NCI-H2029 (cell line): ENCODE measurements at regions not wholly inside any gene's neighbourhood (a gene's known extent, or its start where the extent isn't known, plus 50 kb on each side); places are given as distances from the start of the nearest gene placed in this dataset.
"Not testable (repeated sequence)": the region's sequence is repeated elsewhere in the genome, so short reads cannot be mapped to it uniquely, and the experiment has no call there.

ENCODE experiments used
- DNase-seq: peaks from one replicate; lab custom pipeline; 2025; lab: John Stamatoyannopoulos, UW

DNA sequence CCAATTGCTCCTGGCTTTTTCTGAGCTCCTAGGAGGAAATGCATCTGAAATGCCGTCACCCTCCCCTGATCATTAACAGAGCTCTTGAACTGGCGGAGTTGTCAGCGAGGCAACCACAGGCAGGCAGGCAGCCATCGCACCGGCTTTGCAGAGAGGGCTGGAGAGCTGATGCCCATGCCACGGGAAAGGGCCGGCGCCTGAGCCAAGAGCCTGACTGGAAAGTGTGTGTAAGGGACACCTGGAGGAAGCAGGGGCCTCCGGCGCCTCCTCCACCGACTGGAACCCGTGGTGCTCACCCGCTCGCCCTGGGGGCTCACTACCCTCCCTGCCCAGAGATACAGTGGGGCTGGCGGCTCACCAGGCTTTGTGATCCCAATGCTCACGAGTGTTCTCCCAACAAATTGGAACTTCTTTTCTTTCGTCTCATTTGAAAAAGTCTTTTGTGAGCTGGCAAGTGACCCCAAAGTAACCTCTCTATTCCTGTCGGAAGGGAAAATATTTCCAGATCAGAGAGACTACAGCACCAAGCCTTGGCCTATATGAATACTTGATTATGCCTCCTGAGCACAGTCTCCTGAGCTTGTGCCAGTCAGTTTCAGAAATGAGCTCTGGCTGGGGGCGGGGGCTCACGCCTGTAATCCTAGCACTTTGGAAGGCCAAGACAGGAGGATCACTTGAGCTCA lies 97.7 kb upstream of the SLC25A33 start:
- peak; percentile 78 for DNase-seq

DNA sequence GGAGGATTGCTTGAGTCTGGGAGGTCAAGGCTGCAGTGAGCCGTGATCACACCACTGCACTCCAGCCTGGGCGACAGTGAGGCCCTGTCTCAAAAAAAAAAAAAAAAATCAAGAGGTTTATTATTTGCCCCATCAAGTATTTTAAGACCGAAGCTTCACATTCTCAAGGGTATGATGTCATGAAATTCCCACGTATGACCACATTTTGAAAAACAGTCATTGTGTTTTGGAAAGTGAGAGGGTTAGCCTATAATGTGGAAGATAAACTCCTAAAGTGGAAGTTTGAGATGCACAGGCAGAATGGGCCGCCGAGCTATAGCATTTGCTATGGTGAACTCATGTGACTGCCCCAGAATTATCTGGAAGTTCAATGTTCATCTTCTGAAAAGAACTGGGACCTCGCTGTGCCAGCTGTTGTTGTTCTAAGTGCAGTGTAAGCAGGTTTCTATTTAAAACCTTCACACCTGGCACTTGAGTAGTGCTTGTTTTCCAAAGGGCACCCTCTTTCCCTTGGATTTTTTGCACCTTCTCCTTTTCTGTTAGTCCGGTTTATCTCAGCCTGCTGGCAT lies 96.9 kb upstream of the SLC25A33 start:
- DNase-seq: peak; percentile 33

- DNase-seq: no peak
Measured at GRCh38 chr1:9442986-9443385, 96.3 kb upstream of the SLC25A33 start.

- no peak for DNase-seq
Measured at GRCh38 chr1:9443913-9444445, 95.3 kb upstream of the SLC25A33 start.

DNA sequence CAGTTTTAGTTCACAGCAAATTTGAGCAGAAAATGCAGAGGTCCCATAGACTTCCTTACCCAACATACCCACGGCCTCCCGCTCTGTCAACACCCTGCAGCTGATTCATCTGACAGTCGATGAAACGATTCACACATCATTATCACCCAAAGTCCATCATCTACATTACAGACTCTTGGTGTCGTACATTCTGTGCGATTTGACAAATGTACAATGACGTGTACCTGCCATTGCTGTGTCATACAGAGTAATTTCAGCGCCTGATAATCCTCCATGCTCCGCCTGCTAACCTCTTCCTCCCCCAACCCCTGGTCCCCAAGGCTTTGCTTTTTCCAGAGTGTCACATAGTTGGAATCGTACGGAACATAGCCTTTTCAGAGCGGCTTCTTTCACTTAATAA lies 94.7 kb upstream of the SLC25A33 start:
- DNase-seq: no peak

DNA sequence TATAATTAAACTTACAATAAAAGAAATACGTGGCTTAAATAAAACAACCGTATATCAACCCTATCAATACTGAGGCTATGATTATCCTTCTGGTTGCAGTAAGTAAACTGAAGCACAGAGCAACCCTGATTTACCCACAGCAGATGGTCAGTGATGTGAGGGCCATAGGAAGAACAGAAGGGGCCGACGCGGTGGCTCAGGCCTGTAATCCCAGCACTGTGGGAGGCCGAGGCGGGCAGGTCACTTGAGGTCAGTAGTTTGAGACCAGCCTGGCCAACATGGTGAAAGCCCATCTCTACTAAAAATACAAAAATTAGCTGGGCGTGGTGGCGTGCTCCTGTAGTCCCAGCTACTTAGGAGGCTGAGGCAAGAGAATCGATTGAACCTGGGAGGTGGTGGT lies 94.2 kb upstream of the SLC25A33 start:
- DNase-seq: not testable (repeated sequence)

DNA sequence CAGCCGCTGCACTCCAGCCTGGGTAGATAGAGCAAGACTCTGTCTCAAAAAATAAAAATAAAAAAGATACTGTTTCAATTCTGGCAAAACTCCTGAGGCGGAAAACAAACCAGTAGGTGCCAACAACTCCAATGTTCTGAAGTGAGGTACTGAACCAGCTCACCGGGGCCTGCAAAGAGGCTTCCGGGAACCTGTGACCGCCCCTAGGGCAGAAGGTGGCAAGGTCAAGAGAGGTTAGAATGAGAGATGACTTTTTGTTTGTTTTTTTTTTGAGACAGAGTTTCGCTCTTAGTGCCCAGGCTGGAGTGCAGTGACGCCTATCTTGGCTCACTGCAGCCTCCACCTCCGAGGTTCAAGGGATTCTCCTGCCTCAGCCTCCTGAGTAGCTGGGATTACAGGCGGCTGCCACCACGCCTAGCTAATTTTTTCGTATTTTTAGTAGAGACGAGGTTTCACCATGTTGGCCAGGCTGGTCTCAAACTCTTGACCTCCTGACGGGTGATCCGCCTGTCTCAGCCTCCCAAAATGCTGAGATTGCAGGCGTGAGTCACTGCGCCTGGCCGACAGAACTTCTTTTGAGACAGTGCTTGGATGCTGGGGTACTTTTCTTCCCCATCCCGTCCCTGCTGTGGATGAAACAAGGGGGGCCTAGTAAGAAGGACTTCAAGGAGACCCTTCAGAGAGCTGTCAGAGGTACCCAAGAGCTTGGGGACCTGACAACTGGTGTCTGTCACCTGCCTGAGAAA lies 91.9 kb upstream of the SLC25A33 start:
- DNase-seq: no peak

DNA sequence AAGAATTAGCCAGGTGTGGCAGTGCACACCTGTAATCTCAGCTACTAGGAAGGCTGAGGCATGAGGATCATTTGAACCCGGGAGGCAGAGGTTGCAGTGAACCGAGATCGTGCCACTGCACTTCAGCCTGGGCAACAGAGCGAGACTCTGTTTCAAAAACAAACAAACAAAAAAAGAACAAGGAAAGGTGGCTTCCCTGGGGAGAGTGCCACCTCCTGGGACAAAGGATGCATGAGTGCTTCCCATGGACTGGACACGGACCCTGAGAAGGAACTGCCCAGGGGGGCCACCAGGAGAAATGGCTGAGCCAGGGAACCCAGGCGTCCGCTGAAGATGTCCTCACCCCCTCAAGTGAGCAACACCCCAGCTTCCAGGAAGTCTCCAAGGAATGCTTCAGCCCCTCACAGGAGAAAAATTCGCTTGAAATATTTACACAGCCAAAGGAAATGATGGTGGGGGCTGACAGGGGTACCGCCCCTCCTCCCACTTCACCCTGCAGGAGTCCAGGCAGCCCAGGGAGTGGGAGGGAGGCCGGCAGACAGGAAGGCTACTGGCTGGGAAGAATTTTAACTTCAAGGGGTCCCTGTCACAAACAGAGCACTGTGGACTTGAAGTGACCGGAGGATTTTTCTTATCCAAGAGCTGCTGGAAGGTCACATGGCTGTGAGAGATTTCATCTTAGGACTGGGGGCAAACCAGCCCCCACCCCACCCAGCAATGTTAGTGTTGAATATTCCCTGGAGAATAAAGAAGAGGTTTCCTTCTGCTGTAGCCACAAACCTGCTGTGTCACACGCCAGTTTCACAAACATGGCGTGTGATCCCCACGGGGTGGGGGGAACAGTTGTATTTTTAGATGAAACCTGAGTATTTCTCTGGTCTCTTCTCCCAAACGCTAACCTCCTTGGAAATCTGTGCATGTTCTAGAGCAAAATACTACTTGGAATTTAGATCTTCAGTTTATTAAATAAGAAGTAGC lies 90.8 kb upstream of the SLC25A33 start:
- DNase-seq: no peak

DNA sequence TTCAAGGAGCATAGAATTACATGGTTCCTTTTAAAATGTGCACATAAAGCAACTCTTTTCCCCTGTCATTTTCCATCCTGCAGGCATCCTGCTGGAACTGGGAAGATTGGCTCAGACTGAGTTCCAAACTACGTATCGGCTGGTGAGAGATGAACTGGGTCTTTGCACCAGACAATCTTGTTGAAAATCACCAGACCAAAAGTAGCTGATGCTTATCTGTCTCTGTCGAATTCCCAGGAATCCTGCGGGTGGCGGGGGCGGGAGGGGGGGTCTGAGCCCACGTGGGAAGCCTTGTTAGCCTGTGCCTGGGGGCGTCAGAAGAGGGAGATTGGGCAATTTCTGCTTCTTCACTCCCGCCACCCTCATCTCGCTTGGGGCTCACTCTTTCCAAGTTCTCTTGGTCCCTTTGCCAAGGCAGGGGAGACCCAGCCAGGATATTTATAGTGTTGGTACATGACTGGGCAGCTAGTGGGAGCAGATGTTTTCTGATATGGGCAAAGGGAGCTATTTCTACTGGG lies 90.1 kb upstream of the SLC25A33 start:
- no peak for DNase-seq

- no peak for DNase-seq
Measured at GRCh38 chr1:9449976-9450696, 89.1 kb upstream of the SLC25A33 start.

DNA sequence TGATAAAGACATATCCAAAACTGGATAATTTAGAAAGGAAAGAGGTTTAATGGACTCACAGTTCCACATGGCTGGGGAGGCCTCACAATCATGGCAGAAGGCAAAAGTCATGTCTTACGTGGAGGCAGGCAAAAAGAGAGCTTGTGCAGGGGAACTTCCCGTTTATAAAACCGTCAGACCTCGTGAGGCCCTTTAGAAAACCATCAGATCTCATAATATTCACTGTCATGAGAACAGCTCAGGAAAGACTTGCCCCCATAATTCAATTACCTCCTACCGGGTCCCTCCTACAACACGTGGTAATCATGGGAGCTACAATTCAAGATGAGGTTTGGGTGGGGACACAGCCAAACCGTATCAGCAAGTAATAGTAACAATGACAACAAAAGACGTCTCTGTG lies 88.2 kb upstream of the SLC25A33 start:
- no peak for DNase-seq

DNA sequence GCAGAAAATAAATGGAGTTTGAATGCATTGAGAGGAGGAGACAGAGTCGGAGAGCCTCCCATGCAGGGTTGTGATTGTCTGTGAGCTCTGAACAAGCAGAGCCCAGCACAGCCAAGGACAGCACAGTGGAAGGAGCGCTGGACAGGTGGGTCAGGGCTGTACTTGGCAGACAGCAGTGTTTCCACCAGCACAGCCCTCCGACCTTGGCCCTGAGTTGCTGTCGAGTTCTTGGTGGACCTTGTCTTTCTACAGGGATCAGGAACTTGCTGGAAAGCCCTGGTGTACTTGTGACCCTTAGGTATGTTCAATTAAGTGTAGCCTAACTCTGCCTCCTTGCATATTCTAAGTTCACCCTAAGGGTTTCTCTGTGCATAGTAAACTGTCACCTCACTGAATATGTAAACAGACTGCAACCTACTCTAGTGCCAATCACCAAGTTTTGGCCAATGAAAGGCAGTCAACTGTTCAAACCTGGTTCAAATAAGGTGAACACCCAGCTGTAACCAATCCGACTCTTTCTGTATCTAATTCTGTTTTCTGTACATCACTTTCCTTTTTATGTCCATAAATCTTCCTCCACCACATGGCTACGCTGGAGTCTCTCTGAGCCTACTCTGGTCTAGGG lies 86.6 kb upstream of the SLC25A33 start:
- DNase-seq: no peak

DNA sequence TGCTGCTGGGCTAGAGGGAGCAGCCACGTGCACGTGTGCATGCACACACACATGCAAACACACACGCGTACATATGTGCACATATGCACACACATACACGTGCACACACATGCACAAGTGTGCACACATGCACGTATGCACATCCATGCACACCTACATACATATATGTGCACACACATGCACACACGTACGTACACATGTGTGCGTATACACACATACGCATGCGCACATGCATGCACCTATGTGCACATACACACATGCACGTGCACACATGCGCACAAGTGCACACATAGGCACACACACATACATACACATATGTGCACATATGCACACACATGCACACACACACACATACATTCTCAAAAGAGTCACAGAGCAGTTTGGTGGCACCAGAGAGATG lies 85.9 kb upstream of the SLC25A33 start:
- no peak for DNase-seq

DNA sequence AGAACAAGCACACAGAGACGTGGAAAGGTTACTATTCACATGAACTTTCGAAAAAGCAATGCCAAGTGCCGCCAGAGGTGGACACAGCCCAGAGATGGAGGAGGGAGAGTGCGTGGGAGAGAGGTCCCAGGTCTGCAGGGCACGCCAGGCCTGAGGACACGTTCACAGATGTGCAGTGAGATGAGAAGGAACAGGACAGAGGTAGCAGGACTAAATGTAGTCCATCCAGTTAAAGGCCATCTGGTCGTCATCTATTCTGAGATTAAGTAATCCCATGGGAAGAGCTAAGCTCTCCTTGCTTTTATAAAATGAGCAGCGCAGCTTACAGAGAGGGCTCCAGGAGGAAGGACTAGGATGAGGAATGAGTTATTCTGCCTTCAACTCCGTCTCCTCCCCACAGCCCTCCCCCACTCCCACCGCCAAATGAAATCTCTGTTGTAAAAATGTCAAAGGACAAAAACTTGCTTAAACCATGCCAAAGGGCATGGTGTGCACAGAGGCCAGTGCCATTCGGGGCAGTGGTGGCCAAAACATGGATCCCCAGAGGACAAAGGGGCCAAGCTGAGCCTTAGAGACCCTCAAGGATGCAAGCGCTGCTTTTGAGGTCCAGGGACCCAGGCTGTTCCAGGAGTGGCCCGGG lies 85.4 kb upstream of the SLC25A33 start:
- no peak for DNase-seq

- DNase-seq: no peak
Measured at GRCh38 chr1:9454494-9455066, 84.7 kb upstream of the SLC25A33 start.

GRCh38 chr1:9455487-9456234 lies 83.6 kb upstream of the SLC25A33 start:
- DNase-seq: peak; percentile 13

GRCh38 chr1:9456833-9457232 lies 82.4 kb upstream of the SLC25A33 start:
- no peak for DNase-seq

DNA sequence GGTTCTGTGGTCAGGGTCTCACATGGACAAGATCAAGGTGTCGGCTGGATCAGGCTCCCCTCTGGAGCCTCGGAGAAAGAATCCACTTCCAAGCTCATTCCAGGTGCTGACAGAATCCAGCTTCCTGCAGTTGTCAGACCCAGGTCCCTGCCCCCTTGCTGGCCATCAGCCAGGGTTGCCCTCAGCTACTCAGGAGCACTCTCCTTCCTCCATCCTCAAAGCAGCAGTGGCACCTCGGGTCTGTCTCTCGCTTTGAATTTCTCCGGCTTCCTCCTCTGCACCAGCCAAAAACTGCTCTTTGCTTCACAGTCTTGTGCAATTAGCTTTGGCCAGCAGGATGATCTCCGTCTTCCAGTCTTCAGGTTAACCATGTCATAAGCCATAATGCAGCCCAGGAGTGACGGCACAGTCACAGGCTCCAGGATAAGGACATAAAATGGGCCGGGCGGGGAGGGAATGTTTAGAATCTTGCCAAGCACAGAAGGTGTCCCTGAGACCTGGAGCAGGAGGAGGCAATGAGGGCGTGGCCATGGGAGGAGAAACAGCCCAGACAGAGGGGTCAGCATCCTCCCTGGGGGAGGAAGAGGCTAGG lies 79.4 kb upstream of the SLC25A33 start:
- peak; percentile 45 for DNase-seq

DNA sequence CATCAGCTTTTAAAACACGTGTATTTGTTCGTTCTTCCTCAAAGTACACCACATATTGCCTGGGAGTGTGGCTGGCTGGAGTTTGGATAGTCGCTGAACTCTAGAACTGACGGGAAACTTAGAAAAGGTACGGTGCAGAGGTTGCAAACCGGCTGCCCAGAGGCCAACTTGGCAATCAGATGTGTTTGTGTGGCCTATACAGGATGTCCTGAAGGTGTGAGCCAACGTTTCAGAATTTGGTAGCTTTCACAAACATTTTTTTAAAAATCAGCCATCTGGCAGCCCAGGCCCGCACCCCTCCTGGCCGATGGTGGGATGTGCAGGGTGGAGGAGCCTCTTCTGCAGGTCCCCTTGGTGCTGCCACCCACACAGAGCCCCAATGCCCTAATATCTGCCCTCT lies 73.6 kb upstream of the SLC25A33 start:
- no peak for DNase-seq
